Large intestine (tissue), 3 donors: ENCODE measurements at regions not wholly inside any gene's neighbourhood (a gene's known extent, or its start where the extent isn't known, plus 50 kb on each side); places are given as distances from the start of the nearest gene placed in this dataset.
"Not testable (repeated sequence)": the region's sequence is repeated elsewhere in the genome, so short reads cannot be mapped to it uniquely, and the experiment has no call there.

Experiments
- DNase-seq, 2 donors: peaks; one replicate each; pipeline versions ENCODE4 v3.0.0 to v3.0.0-alpha.2; 2013
- H3K27ac ChIP-seq: one replicate; pipeline ENCODE4 v1.5.1; 2013; ENCODE audit warnings: low read length
- H3K27me3 ChIP-seq: 2 replicates; pipeline ENCODE4 v1.6.1; 2013; ENCODE audit warnings: low read length; ENCODE audit not compliant: control insufficient read depth, insufficient read depth
- H3K36me3 ChIP-seq: 2 replicates; pipeline ENCODE4 v1.6.1; 2013; ENCODE audit warnings: low read length; ENCODE audit not compliant: control insufficient read depth, insufficient read depth
- H3K4me1 ChIP-seq: one replicate; pipeline ENCODE4 v1.6.1; 2013; ENCODE audit warnings: low read length; ENCODE audit not compliant: control insufficient read depth, insufficient read depth
- H3K4me3 ChIP-seq: one replicate; pipeline ENCODE4 v1.5.1; 2013; ENCODE audit warnings: low read length
- H3K9me3 ChIP-seq: one replicate; pipeline ENCODE4 v1.6.1; 2013; ENCODE audit warnings: mild to moderate bottlenecking, low read depth, low read length, moderate library complexity; ENCODE audit not compliant: control insufficient read depth
- WGBS: methylation state at CpG from one replicate; pipeline ENCODE4 v1.1.5; 2013; ENCODE audit warnings: low lambda C conversion rate; ENCODE audit not compliant: insufficient coverage; 5-methylcytosine and 5-hydroxymethylcytosine counted together

DNA sequence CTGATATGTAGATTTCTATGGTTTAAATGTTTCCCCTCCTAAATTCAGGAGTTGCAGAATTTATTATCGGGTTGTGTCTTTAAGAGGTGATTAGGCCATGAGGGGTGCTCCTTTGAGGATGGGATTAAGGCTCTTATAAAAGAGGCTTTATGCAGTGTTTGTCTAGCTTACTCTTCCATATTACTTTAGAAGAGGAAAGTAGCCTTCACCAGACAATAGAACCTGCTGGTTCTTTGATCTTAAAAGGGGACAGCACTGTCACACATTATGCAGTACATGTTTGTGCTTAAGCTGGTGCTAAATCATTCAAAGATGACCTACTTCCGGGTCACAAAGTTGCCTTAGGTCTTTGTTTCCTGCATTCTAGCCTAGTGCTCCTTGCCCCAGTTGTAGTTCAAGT lies 81.0 kb downstream of the CPXCR1 start:
- H3K36me3 ChIP-seq, result no peaks in the 10 kb centered on the region
- no peaks in the 10 kb centered on the region for H3K4me1 ChIP-seq
- H3K27ac ChIP-seq, result no peak overlapping the region
- DNase-seq, result no peak
- H3K27me3 ChIP-seq, result no peaks in the 10 kb centered on the region
- no CpG with 5 or more reads among the region's 2 CpGs for WGBS
- no peaks in the 10 kb centered on the region for H3K9me3 ChIP-seq
- no peak overlapping the region for H3K4me3 ChIP-seq

DNA sequence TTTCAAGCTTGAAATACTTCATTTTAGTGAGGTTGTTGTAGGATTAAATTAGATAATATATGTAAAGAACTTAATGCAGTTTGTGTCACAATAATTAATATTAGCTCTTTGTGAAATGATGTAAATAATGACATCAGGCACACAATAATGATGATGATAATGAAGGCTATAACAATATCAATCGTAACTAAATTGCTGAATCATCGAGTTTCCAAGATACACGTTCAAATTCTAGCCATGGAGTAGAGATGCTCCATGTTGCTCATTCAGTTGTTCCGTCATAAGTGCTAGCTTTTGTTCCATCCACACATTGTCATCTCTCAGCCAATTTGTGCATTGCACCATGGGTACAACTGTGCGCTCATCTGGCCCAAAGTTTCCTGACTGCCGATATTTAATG lies 83.1 kb downstream of the CPXCR1 start:
- no CpG with 5 or more reads among the region's 6 CpGs for WGBS
- H3K27me3 ChIP-seq, result no peaks in the 10 kb centered on the region
- DNase-seq, result no peak

DNA sequence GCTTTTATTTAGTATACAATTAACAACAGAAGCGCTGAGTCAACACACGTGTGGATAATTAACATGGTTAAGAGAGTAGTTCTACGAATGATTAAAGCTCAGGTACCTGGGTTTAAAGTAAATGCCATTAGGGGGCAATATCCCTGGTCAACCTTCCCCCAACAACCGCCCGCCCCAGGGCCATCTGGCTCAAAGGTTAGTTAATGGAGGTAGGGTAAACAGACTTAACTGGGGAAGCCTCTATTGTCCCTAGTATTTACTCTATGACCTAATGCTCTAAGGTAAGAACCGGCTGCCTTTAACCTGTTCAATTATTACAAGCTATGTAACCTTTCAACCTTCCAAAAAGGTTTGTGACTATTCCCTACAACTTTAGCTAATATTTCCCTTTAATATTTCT lies 90.7 kb downstream of the CPXCR1 start:
- H3K4me3 ChIP-seq, H3K36me3 ChIP-seq, H3K27me3 ChIP-seq, H3K4me1 ChIP-seq, H3K9me3 ChIP-seq, H3K27ac ChIP-seq: not testable (repeated sequence)
- WGBS, result no CpG with 5 or more reads among the region's 6 CpGs
- DNase-seq, result peak; percentile 28 to 70

More for the DNA sequence above, 83.1 kb downstream of the CPXCR1 start:
- Histone ChIP-seq H3K27ac (no peak overlapping the region), H3K4me3 (no peak overlapping the region), H3K9me3 (no peaks in the 10 kb centered on the region), H3K36me3 (no peaks in the 10 kb centered on the region), H3K4me1 (no peaks in the 10 kb centered on the region)

DNA sequence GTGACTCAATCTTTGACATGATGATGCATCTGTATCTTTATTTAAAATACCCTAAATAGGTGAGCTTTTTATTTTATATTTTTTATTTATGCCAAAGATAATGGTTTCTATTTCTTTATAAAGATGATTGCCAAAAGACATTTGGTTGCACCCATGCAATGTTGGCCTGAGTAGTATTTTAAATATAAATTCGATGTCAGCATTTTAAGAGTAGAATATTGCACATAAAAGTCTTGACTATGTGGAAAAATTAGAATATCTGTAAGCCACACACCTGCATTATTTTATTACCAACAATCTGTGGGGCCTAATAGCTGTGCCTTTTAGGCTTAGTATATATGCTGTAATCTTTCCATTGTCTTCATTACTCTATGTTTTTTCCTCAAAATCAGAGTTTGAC lies 91.4 kb downstream of the CPXCR1 start:
- WGBS, result no CpG with 5 or more reads among the region's 1 CpG
- no peak overlapping the region for H3K27ac ChIP-seq
- no peaks in the 10 kb centered on the region for H3K36me3 ChIP-seq
- H3K4me1 ChIP-seq, result peaks cover 5% of the 10 kb centered on the region
- H3K4me3 ChIP-seq, result no peak overlapping the region
- no peak for DNase-seq
- H3K9me3 ChIP-seq, result no peaks in the 10 kb centered on the region
- H3K27me3 ChIP-seq, result no peaks in the 10 kb centered on the region

DNA sequence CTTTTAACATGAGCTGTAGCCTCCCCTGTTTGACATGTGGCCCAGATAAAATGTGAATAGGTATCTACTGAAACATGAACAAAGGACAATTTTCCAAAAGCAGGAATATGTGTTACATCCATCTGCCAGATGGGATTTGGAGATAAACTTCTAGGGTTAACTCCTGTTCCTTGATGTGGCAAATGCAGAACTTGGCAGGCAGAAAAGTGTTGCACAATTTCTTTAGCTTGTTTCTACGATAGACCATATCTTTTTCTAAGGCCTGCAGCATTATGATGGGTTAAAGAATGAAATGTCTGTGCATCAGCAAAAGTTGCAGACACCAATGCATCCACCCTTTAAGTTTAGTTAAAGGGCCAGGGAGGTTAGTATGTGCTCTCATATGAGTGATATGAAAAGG lies 96.8 kb downstream of the CPXCR1 start:
- not testable (repeated sequence) for H3K4me1 ChIP-seq, H3K27ac ChIP-seq, H3K9me3 ChIP-seq, H3K36me3 ChIP-seq, DNase-seq, H3K4me3 ChIP-seq, H3K27me3 ChIP-seq
- WGBS, result no CpG with 5 or more reads among the region's 1 CpG

DNA sequence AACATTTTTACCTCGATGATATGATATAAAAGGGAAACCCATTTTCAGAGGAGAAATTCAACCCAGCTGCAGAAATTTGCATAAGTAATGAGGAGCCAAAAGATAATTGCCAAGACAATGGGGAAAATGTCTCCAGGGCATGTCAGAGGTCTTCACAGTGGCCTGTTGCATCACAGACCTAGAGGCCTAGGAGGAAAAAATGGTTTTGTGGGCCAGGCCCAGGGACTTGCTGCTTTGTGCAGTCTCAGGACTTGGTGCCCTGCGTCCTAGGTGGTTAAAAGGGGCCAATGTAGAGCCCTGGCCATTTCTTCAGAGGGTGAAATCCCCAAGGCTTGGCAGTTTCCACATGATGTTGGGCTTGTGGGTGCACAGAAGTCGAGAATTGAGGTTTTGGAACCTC lies 106.9 kb downstream of the CPXCR1 start:
- Histone ChIP-seq H3K9me3 (no peaks in the 10 kb centered on the region), H3K36me3 (no peaks in the 10 kb centered on the region), H3K4me1 (no peaks in the 10 kb centered on the region), H3K27me3 (no peaks in the 10 kb centered on the region), H3K27ac (no peak overlapping the region), H3K4me3 (no peak overlapping the region)
- no CpG with 5 or more reads among the region's 3 CpGs for WGBS
- no peak for DNase-seq

DNA sequence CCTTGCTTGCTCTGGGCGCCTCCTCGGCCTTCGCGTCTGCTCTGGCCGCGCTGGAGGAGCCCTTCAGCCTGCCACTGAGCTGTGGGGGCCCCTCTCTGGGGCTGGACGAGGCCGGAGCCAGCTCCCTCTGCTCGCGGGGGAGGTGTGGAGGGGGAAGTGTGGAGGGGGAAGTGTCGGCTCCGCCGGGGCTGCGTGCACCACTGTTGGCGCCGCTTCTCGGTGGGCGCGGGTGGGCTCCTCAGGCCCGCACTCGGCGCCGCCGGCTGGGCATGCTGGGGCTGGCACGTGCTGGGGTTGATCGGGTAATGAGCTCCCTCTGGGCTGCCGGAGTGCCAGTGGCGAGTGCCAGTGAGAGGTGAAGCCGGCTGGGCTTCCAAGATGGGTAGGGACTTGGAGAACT lies 116.7 kb downstream of the CPXCR1 start:
- DNase-seq, result no peak
- no CpG with 5 or more reads among the region's 29 CpGs for WGBS
- no peaks in the 10 kb centered on the region for H3K4me1 ChIP-seq
- no peak overlapping the region for H3K27ac ChIP-seq
- no peaks in the 10 kb centered on the region for H3K9me3 ChIP-seq
- H3K27me3 ChIP-seq, result no peaks in the 10 kb centered on the region
- no peak overlapping the region for H3K4me3 ChIP-seq
- no peaks in the 10 kb centered on the region for H3K36me3 ChIP-seq

DNA sequence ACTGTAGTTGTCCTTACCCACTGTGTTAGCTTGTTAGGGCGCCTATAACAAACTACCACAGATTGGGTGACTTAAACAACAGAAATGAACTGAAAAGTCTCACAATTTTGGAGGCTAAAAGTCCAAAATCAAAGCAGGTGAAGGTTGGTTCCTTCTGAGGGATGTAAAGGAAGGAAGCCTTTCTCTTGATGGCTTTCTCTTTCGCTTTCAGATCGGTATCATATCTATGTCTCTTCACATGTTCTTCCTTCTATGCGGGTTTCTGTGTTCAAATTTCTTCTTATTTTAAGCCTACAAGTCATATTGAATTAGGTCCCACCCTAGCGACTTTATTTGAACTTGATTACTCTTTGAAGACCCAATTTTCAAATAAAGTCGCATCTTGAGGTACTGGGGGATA lies 118.6 kb downstream of the CPXCR1 start:
- no peak for DNase-seq
- Histone ChIP-seq H3K27ac (no peak overlapping the region), H3K9me3 (no peaks in the 10 kb centered on the region), H3K27me3 (no peaks in the 10 kb centered on the region), H3K36me3 (no peaks in the 10 kb centered on the region), H3K4me1 (no peaks in the 10 kb centered on the region), H3K4me3 (no peak overlapping the region)
- WGBS, result 100% methylated on average over 2 of the region's 6 CpGs

DNA sequence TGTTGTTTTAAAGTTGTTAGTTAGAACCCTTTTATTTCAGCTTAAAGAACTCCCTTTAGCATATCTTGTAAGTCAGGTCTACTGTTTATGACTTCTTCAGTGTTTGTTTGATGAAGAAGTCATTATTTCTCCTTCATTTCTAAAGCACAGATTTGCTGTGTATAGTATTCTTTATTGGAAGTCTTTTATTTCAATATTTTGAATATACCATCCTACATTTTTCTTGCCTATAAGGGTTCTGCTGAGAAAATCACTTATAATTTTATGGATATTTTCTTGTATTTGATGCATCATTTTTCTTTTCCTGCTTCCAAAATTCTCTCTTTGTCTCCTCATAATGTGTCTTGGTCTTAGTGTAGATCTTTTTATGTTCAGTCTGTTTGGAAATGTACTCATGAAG lies 134.5 kb downstream of the CPXCR1 start:
- Histone ChIP-seq H3K4me1 (no peaks in the 10 kb centered on the region), H3K27me3 (no peaks in the 10 kb centered on the region), H3K36me3 (no peaks in the 10 kb centered on the region), H3K27ac (no peak overlapping the region), H3K4me3 (no peak overlapping the region), H3K9me3 (no peaks in the 10 kb centered on the region)
- no peak for DNase-seq

DNA sequence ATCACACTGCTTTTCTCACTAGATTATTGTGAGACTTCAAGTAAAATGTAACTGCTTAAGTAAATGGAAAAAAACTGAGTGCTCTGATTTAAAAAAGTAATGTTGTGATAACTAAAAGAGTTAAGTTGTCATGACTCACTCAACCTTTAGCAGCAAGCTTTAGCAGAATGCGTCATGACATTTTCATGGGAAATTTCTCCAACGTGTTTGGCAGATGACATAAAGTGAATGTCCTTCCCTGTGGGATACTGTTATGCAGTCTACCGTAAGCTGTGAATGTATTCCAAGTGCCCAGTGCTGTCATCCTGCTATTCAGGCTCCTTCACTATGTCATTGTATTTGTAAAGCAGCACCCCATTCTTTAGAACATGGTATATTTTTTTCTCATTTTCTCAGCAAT lies 136.2 kb downstream of the CPXCR1 start:
- DNase-seq, result no peak
- WGBS, result no CpG with 5 or more reads among the region's 3 CpGs
- H3K27me3 ChIP-seq, result no peaks in the 10 kb centered on the region
- H3K4me1 ChIP-seq, result no peaks in the 10 kb centered on the region
- H3K36me3 ChIP-seq, result no peaks in the 10 kb centered on the region
- H3K4me3 ChIP-seq, result no peak overlapping the region
- H3K27ac ChIP-seq, result no peak overlapping the region
- H3K9me3 ChIP-seq, result no peaks in the 10 kb centered on the region

DNA sequence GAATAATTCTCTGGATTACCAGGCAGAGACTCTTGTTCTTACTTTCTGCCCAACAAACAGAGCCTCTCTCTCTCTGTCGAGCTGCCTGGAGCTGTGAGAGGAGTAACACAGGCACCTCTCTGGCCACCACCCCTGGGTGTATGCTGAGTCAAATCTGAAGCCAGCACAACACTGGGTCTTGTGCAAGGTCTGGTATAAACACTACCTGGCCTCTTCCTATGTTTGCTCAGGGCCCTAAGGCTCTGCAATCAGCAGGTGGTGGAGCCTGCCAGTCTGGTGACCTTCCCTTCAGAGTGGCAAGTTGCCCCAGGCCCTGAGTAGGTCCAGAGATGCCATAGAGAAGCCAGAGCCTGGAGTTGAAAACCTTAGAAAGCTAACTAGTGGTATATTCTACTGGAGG lies 139.9 kb downstream of the CPXCR1 start:
- Histone ChIP-seq H3K4me1 (no peaks in the 10 kb centered on the region), H3K4me3 (no peak overlapping the region), H3K36me3 (no peaks in the 10 kb centered on the region), H3K27me3 (no peaks in the 10 kb centered on the region), H3K9me3 (no peaks in the 10 kb centered on the region), H3K27ac (no peak overlapping the region)
- no peak for DNase-seq
- WGBS, result no CpG with 5 or more reads among the region's 1 CpG
